NCI-H2107 treated with DMSO at 0.1 percent for 48 hours (cell line): ENCODE measurements at regions not wholly inside any gene's neighbourhood (a gene's known extent, or its start where the extent isn't known, plus 50 kb on each side); places are given as distances from the start of the nearest gene placed in this dataset.
"Not testable (repeated sequence)": the region's sequence is repeated elsewhere in the genome, so short reads cannot be mapped to it uniquely, and the experiment has no call there.

ENCODE experiments used
- DNase-seq: peaks from one replicate; lab custom pipeline; 2025; ENCODE audit not compliant: unreplicated experiment; lab: John Stamatoyannopoulos, UW

- no peak for DNase-seq
Measured at GRCh38 chr4:72942565-72942964, 127.0 kb downstream of the COX18 start.

GRCh38 chr4:72938516-72938915, 131.0 kb downstream of the COX18 start:
- no peak for DNase-seq

- DNase-seq, result no peak
Measured at GRCh38 chr4:72935462-72935861, 134.1 kb downstream of the COX18 start.

GRCh38 chr4:72933029-72933428, 136.5 kb downstream of the COX18 start:
- no peak for DNase-seq

- DNase-seq, result no peak
Measured at GRCh38 chr4:72931346-72931745, 138.2 kb downstream of the COX18 start.

- not testable (repeated sequence) for DNase-seq
Measured at GRCh38 chr4:72929596-72930274, 139.8 kb downstream of the COX18 start.

GRCh38 chr4:72924814-72925213, 144.7 kb downstream of the COX18 start:
- no peak for DNase-seq

GRCh38 chr4:72919937-72920336, 149.6 kb downstream of the COX18 start:
- DNase-seq, result no peak

- DNase-seq, result no peak
Measured at GRCh38 chr4:72919464-72919863, 150.1 kb downstream of the COX18 start.

- no peak for DNase-seq
Measured at GRCh38 chr4:72918362-72918761, 151.2 kb downstream of the COX18 start.

GRCh38 chr4:72911316-72911715, 158.2 kb downstream of the COX18 start:
- no peak for DNase-seq

GRCh38 chr4:72909461-72909860, 160.1 kb downstream of the COX18 start:
- DNase-seq, result no peak

- no peak for DNase-seq
Measured at GRCh38 chr4:72902354-72902753, 167.2 kb downstream of the COX18 start.

- DNase-seq, result no peak
Measured at GRCh38 chr4:72901553-72901952, 168.0 kb downstream of the COX18 start.

GRCh38 chr4:72900952-72901351, 168.6 kb downstream of the COX18 start:
- DNase-seq, result no peak

GRCh38 chr4:72899621-72900020, 169.9 kb downstream of the COX18 start:
- DNase-seq, result no peak

GRCh38 chr4:72899214-72899613, 170.3 kb downstream of the COX18 start:
- no peak for DNase-seq

GRCh38 chr4:72896515-72896914, 173.0 kb downstream of the COX18 start:
- DNase-seq, result no peak

GRCh38 chr4:72895408-72895807, 174.1 kb downstream of the COX18 start:
- no peak for DNase-seq

GRCh38 chr4:72893354-72894066, 176.0 kb downstream of the COX18 start:
- DNase-seq, result no peak

GRCh38 chr4:72888331-72888730, 181.2 kb downstream of the COX18 start:
- no peak for DNase-seq

GRCh38 chr4:72887152-72887551, 182.4 kb downstream of the COX18 start:
- DNase-seq, result no peak

GRCh38 chr4:72886602-72887001, 182.9 kb downstream of the COX18 start:
- no peak for DNase-seq
